ENCODE measurements at regions not wholly inside any gene's neighbourhood (a gene's known extent, or its start where the extent isn't known, plus 50 kb on each side); places are given as distances from the start of the nearest gene placed in this dataset.

DNA sequence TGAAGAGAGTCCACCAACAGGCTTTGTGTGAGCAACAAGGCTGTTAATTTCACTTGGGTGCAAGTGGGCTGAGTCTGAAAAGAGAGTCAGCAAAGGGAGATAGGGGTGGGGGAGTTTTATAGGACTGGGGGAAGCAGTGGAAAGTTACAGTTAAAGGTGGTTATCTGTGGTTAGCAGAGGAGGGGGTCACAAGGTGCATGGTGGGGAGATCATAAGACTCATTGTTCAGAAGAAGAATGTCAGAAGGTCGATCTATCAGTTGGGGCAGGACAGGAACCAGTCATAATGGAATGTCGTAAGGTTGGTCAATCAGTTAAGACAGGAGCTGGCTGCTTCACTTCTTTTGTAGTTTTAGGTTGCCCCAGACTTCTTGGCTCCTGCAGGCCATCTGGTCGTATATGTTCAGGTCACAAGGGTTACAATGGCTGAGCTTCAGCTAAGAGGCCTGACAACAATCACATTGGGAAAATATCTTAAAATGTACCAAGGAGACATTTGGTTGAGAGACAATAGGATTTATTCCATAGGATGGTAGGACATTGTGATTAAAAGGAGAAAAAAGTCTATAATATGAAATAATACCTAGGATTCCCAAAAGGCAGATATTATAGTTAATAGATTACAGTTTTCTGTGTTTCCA lies 356.4 kb downstream of the ANKRD7 start:
- TF ChIP-seq, protein P1, sequence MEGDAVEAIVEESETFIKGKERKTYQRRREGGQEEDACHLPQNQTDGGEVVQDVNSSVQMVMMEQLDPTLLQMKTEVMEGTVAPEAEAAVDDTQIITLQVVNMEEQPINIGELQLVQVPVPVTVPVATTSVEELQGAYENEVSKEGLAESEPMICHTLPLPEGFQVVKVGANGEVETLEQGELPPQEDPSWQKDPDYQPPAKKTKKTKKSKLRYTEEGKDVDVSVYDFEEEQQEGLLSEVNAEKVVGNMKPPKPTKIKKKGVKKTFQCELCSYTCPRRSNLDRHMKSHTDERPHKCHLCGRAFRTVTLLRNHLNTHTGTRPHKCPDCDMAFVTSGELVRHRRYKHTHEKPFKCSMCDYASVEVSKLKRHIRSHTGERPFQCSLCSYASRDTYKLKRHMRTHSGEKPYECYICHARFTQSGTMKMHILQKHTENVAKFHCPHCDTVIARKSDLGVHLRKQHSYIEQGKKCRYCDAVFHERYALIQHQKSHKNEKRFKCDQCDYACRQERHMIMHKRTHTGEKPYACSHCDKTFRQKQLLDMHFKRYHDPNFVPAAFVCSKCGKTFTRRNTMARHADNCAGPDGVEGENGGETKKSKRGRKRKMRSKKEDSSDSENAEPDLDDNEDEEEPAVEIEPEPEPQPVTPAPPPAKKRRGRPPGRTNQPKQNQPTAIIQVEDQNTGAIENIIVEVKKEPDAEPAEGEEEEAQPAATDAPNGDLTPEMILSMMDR (IDR thresholded peaks at IDR 0.05; ENCODE audit: low read depth, low read length), result no peak
- no peak for TF ChIP-seq EZH2phosphoT487 (IDR thresholded peaks at IDR 0.05; ENCODE audit: low read depth)

Measured in OCI-LY3 (cell line).